Smooth muscle cell (in vitro differentiated cells): ENCODE measurements at regions not wholly inside any gene's neighbourhood (a gene's known extent, or its start where the extent isn't known, plus 50 kb on each side); places are given as distances from the start of the nearest gene placed in this dataset.

ENCODE experiments used
- DNase-seq: peaks from one replicate; lab custom pipeline; 2025; ENCODE audit not compliant: unreplicated experiment; lab: John Stamatoyannopoulos, UW
- H2AFZ ChIP-seq: fragments of 200-600 bp; sonication (generic); 2 replicates; pipeline ENCODE4 v1.6.0; 2016; ENCODE audit warnings: antibody characterized with exemption, low read depth, mild to moderate bottlenecking
- H3F3A ChIP-seq: fragments of 200-600 bp; sonication (generic); 2 replicates; pipeline ENCODE4 v1.6.0; 2017; ENCODE audit warnings: antibody characterized with exemption, low read depth
- H3K27ac ChIP-seq: fragments of 200-600 bp; sonication (generic); 2 replicates; pipeline ENCODE4 v1.5.1; 2016; ENCODE audit warnings: low read depth, mild to moderate bottlenecking
- H3K27me3 ChIP-seq: fragments of 200-600 bp; sonication (generic); 2 replicates; pipeline ENCODE4 v1.6.1; 2016; ENCODE audit warnings: low read depth, mild to moderate bottlenecking
- H3K36me3 ChIP-seq: fragments of 200-600 bp; sonication (generic); 2 replicates; pipeline ENCODE4 v1.5.1; 2016; ENCODE audit warnings: low read depth
- H3K4me1 ChIP-seq: fragments of 200-600 bp; sonication (generic); 2 replicates; pipeline ENCODE4 v1.5.1; 2016; ENCODE audit warnings: low read depth
- H3K4me2 ChIP-seq: fragments of 200-600 bp; sonication (generic); 2 replicates; pipeline ENCODE4 v1.6.0; 2016; ENCODE audit warnings: mild to moderate bottlenecking
- H3K4me3 ChIP-seq: fragments of 200-600 bp; sonication (generic); 2 replicates; pipeline ENCODE4 v1.5.1; 2016; ENCODE audit warnings: mild to moderate bottlenecking
- H3K79me2 ChIP-seq: fragments of 200-600 bp; sonication (generic); 2 replicates; pipeline ENCODE4 v1.6.0; 2016; ENCODE audit warnings: low read depth, mild to moderate bottlenecking
- H3K9ac ChIP-seq: fragments of 200-600 bp; sonication (generic); 2 replicates; pipeline ENCODE4 v1.6.0; 2016; ENCODE audit warnings: low read depth
- H3K9me3 ChIP-seq: fragments of 200-600 bp; sonication (generic); replicated peaks from 2 replicates; pipeline ENCODE4 v1.5.1; 2016; ENCODE audit warnings: low read depth
- H4K20me1 ChIP-seq: fragments of 200-600 bp; sonication (generic); 2 replicates; pipeline ENCODE4 v1.6.0; 2016; ENCODE audit warnings: low read depth
- CTCF ChIP-seq: fragments of 200-600 bp; sonication (generic); IDR thresholded peaks from 2 replicates; pipeline ENCODE4 v1.5.1; 2017; ENCODE audit warnings: borderline replicate concordance, mild to moderate bottlenecking, antibody characterized with exemption; ENCODE audit not compliant: insufficient read depth, poor library complexity, severe bottlenecking
- WGBS: methylation state at CpG from one replicate; pipeline ENCODE4 v1.1.7; 2016; ENCODE audit warnings: low lambda C conversion rate; 5-methylcytosine and 5-hydroxymethylcytosine counted together

DNA sequence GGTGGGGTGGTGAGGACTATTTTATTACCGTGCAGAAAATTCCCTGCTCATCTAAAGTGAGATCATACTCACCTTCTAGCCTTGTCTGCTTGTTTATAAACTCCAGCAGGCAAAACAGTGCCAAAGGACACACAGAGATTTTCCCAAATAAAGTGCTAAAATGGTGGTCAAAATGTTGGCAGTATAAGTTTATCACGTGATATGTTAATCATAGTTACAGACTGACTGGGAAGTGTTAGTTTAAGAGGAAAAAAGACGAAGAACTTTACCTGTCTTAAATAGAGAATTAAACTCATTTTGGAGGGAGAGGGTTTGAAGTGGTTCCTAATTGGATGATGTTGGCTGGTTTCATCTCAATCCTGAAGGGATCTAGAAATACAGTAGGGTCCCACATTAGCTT lies 691.7 kb upstream of the FANCL start:
- no peaks in the 10 kb centered on the region for H4K20me1 ChIP-seq
- no peak overlapping the region for H3K4me2 ChIP-seq
- H3K9me3 ChIP-seq: no peaks in the 10 kb centered on the region
- no peaks in the 10 kb centered on the region for H3K36me3 ChIP-seq
- no peaks in the 10 kb centered on the region for H3F3A ChIP-seq
- no peak for TF ChIP-seq CTCF
- no peak overlapping the region for H2AFZ ChIP-seq
- H3K4me1 ChIP-seq: peaks cover 7% of the 10 kb centered on the region
- DNase-seq: no peak
- H3K9ac ChIP-seq: no peak overlapping the region
- no peaks in the 10 kb centered on the region for H3K27me3 ChIP-seq
- H3K27ac ChIP-seq: no peak overlapping the region
- WGBS: 95% methylated on average over 3 of the region's 3 CpGs
- H3K79me2 ChIP-seq: no peaks in the 10 kb centered on the region
- no peak overlapping the region for H3K4me3 ChIP-seq

DNA sequence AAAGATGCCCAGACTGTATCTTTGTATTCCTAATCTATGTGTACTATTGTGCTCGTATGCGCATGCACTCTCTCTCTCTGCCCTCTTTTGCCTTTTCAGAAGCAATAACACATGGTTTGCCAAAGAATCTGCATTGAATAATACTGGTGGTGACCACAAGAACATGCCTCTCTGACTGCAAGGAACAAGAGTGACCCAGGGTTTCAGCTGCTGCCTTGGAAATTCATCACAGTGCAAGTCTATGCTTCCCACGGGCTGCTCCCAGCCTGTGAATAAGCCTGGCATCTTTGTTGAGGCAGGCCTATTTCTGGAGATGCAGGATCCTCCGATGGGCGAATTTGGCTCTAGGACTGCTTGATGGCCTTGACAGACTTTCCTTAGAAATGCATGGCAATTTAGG lies 689.4 kb upstream of the FANCL start:
- no peaks in the 10 kb centered on the region for H3K36me3 ChIP-seq
- H3K27ac ChIP-seq: no peak overlapping the region
- H4K20me1 ChIP-seq: no peaks in the 10 kb centered on the region
- no peaks in the 10 kb centered on the region for H3K79me2 ChIP-seq
- no peak for DNase-seq
- no peak overlapping the region for H3K4me2 ChIP-seq
- H3K4me1 ChIP-seq: peaks cover 7% of the 10 kb centered on the region
- no peak overlapping the region for H2AFZ ChIP-seq
- H3F3A ChIP-seq: no peaks in the 10 kb centered on the region
- no peak for TF ChIP-seq CTCF
- 84% methylated on average over 5 of the region's 5 CpGs for WGBS
- H3K9ac ChIP-seq: no peak overlapping the region
- no peaks in the 10 kb centered on the region for H3K9me3 ChIP-seq
- H3K4me3 ChIP-seq: no peak overlapping the region
- H3K27me3 ChIP-seq: no peaks in the 10 kb centered on the region

- no peak overlapping the region for H3K4me3 ChIP-seq
Observed at GRCh38 chr2:58928973-58929372, 687.8 kb upstream of the FANCL start.

GRCh38 chr2:58928391-58928790 lies 687.3 kb upstream of the FANCL start:
- Histone ChIP-seq H3K4me2 (peak overlapping the region; percentile 37), H2AFZ (peak overlapping the region; percentile 67), H3K9ac (no peak overlapping the region), H4K20me1 (no peaks in the 10 kb centered on the region), H3K27me3 (no peaks in the 10 kb centered on the region), H3K36me3 (no peaks in the 10 kb centered on the region), H3K4me1 (peaks cover 7% of the 10 kb centered on the region), H3F3A (no peaks in the 10 kb centered on the region), H3K4me3 (no peak overlapping the region), H3K79me2 (no peaks in the 10 kb centered on the region), H3K9me3 (no peaks in the 10 kb centered on the region), H3K27ac (no peak overlapping the region)
- DNase-seq: no peak
- WGBS: 32% methylated on average over 6 of the region's 6 CpGs
- no peak for TF ChIP-seq CTCF

More at GRCh38 chr2:58928973-58929372, 687.8 kb upstream of the FANCL start:
- no peaks in the 10 kb centered on the region for H3K36me3 ChIP-seq
- H2AFZ ChIP-seq: no peak overlapping the region
- DNase-seq: no peak
- no peaks in the 10 kb centered on the region for H4K20me1 ChIP-seq
- peaks cover 7% of the 10 kb centered on the region for H3K4me1 ChIP-seq
- H3K9ac ChIP-seq: no peak overlapping the region
- no peak for TF ChIP-seq CTCF
- no peaks in the 10 kb centered on the region for H3K79me2 ChIP-seq
- H3F3A ChIP-seq: no peaks in the 10 kb centered on the region
- no peak overlapping the region for H3K4me2 ChIP-seq
- H3K27ac ChIP-seq: no peak overlapping the region
- H3K27me3 ChIP-seq: no peaks in the 10 kb centered on the region
- H3K9me3 ChIP-seq: no peaks in the 10 kb centered on the region
